ENCODE measurements at regions not wholly inside any gene's neighbourhood (a gene's known extent, or its start where the extent isn't known, plus 50 kb on each side); places are given as distances from the start of the nearest gene placed in this dataset.

DNA sequence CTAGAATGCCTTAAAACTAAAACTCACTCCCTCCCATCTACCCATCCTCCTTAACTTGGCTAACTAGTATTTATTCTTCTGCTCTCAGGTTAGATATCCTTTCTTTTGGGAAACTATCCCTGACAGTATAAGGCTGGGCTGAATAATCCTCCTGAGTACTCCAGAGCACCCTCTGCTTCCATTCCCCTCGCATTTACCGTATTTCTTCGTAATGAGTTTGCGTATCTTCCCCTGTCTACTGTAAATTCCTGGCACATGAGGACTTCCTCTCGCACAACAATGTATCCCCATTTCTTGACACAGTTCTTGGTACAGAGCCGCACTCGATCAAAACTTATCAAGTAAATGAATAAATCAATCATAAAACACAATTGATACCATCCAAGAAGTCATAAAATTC, 82.9 kb upstream of the AKAP13 start:
- H3K79me2 ChIP-seq (replicated peaks; ENCODE audit: insufficient read depth) = no peaks in the 10 kb centered on the region
- H2AFZ ChIP-seq = no peak overlapping the region
- peaks cover 11% of the 10 kb centered on the region for H3K27me3 Mint-ChIP-seq (ENCODE audit: insufficient read depth, low read depth, poor library complexity)
- no peak overlapping the region for H3K27ac ChIP-seq (ENCODE audit: low read depth)
- no peak overlapping the region for H3K27ac Mint-ChIP-seq
- no peak overlapping the region for H3K4me3 Mint-ChIP-seq
- H3K27me3 ChIP-seq (ENCODE audit: insufficient read depth) = no peaks in the 10 kb centered on the region
- DNase-seq (ENCODE audit: low spot score) = no peak
- no peaks in the 10 kb centered on the region for H3K36me3 Mint-ChIP-seq (ENCODE audit: low read depth)
- no peaks in the 10 kb centered on the region for H3K4me1 ChIP-seq (ENCODE audit: insufficient read depth)
- H3F3A ChIP-seq (replicated peaks; ENCODE audit: low read depth) = no peaks in the 10 kb centered on the region
- no peak for ATAC-seq
- TF ChIP-seq, protein P1, sequence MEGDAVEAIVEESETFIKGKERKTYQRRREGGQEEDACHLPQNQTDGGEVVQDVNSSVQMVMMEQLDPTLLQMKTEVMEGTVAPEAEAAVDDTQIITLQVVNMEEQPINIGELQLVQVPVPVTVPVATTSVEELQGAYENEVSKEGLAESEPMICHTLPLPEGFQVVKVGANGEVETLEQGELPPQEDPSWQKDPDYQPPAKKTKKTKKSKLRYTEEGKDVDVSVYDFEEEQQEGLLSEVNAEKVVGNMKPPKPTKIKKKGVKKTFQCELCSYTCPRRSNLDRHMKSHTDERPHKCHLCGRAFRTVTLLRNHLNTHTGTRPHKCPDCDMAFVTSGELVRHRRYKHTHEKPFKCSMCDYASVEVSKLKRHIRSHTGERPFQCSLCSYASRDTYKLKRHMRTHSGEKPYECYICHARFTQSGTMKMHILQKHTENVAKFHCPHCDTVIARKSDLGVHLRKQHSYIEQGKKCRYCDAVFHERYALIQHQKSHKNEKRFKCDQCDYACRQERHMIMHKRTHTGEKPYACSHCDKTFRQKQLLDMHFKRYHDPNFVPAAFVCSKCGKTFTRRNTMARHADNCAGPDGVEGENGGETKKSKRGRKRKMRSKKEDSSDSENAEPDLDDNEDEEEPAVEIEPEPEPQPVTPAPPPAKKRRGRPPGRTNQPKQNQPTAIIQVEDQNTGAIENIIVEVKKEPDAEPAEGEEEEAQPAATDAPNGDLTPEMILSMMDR (conservative IDR thresholded peaks at IDR 0.05; ENCODE audit: low read depth in 2 of 2) = no peak
- TF ChIP-seq CREB1 (CRISPR knock-in tag; IDR thresholded peaks at IDR 0.05; ENCODE audit: low read depth) (no peak), ZNF331 (CRISPR knock-in tag; IDR thresholded peaks at IDR 0.05; ENCODE audit: low read depth) (no peak), NANOG (IDR thresholded peaks at IDR 0.05; ENCODE audit: borderline replicate concordance) (no peak), EZH2phosphoT487 (IDR thresholded peaks at IDR 0.05; ENCODE audit: unreplicated experiment) (no peak), JUNB (IDR thresholded peaks at IDR 0.05; ENCODE audit: unreplicated experiment) (no peak), EZH2 (IDR thresholded peaks at IDR 0.05; ENCODE audit: low read depth, unreplicated experiment) (no peak), STAT1 (IDR thresholded peaks at IDR 0.05; ENCODE audit: unreplicated experiment) (no peak), ZNF114 (CRISPR knock-in tag; IDR thresholded peaks at IDR 0.05) (no peak), POLR2AphosphoS5 (IDR thresholded peaks at IDR 0.05; ENCODE audit: low read depth) (no peak)
- TF ChIP-seq, protein P2, sequence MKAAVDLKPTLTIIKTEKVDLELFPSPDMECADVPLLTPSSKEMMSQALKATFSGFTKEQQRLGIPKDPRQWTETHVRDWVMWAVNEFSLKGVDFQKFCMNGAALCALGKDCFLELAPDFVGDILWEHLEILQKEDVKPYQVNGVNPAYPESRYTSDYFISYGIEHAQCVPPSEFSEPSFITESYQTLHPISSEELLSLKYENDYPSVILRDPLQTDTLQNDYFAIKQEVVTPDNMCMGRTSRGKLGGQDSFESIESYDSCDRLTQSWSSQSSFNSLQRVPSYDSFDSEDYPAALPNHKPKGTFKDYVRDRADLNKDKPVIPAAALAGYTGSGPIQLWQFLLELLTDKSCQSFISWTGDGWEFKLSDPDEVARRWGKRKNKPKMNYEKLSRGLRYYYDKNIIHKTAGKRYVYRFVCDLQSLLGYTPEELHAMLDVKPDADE (IDR thresholded peaks at IDR 0.05) = no peak
- TF ChIP-seq, protein P3, sequence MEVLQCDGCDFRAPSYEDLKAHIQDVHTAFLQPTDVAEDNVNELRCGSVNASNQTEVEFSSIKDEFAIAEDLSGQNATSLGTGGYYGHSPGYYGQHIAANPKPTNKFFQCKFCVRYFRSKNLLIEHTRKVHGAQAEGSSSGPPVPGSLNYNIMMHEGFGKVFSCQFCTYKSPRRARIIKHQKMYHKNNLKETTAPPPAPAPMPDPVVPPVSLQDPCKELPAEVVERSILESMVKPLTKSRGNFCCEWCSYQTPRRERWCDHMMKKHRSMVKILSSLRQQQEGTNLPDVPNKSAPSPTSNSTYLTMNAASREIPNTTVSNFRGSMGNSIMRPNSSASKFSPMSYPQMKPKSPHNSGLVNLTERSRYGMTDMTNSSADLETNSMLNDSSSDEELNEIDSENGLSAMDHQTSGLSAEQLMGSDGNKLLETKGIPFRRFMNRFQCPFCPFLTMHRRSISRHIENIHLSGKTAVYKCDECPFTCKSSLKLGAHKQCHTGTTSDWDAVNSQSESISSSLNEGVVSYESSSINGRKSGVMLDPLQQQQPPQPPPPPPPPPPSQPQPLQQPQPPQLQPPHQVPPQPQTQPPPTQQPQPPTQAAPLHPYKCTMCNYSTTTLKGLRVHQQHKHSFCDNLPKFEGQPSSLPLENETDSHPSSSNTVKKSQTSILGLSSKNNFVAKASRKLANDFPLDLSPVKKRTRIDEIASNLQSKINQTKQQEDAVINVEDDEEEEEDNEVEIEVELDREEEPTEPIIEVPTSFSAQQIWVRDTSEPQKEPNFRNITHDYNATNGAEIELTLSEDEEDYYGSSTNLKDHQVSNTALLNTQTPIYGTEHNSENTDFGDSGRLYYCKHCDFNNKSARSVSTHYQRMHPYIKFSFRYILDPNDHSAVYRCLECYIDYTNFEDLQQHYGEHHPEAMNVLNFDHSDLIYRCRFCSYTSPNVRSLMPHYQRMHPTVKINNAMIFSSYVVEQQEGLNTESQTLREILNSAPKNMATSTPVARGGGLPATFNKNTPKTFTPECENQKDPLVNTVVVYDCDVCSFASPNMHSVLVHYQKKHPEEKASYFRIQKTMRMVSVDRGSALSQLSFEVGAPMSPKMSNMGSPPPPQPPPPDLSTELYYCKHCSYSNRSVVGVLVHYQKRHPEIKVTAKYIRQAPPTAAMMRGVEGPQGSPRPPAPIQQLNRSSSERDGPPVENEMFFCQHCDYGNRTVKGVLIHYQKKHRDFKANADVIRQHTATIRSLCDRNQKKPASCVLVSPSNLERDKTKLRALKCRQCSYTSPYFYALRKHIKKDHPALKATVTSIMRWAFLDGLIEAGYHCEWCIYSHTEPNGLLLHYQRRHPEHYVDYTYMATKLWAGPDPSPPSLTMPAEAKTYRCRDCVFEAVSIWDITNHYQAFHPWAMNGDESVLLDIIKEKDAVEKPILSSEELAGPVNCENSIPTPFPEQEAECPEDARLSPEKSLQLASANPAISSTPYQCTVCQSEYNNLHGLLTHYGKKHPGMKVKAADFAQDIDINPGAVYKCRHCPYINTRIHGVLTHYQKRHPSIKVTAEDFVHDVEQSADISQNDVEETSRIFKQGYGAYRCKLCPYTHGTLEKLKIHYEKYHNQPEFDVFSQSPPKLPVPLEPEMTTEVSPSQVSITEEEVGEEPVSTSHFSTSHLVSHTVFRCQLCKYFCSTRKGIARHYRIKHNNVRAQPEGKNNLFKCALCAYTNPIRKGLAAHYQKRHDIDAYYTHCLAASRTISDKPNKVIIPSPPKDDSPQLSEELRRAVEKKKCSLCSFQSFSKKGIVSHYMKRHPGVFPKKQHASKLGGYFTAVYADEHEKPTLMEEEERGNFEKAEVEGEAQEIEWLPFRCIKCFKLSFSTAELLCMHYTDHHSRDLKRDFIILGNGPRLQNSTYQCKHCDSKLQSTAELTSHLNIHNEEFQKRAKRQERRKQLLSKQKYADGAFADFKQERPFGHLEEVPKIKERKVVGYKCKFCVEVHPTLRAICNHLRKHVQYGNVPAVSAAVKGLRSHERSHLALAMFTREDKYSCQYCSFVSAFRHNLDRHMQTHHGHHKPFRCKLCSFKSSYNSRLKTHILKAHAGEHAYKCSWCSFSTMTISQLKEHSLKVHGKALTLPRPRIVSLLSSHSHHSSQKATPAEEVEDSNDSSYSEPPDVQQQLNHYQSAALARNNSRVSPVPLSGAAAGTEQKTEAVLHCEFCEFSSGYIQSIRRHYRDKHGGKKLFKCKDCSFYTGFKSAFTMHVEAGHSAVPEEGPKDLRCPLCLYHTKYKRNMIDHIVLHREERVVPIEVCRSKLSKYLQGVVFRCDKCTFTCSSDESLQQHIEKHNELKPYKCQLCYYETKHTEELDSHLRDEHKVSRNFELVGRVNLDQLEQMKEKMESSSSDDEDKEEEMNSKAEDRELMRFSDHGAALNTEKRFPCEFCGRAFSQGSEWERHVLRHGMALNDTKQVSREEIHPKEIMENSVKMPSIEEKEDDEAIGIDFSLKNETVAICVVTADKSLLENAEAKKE (CRISPR knock-in tag; IDR thresholded peaks at IDR 0.05) = no peak
- TF ChIP-seq, protein P4, sequence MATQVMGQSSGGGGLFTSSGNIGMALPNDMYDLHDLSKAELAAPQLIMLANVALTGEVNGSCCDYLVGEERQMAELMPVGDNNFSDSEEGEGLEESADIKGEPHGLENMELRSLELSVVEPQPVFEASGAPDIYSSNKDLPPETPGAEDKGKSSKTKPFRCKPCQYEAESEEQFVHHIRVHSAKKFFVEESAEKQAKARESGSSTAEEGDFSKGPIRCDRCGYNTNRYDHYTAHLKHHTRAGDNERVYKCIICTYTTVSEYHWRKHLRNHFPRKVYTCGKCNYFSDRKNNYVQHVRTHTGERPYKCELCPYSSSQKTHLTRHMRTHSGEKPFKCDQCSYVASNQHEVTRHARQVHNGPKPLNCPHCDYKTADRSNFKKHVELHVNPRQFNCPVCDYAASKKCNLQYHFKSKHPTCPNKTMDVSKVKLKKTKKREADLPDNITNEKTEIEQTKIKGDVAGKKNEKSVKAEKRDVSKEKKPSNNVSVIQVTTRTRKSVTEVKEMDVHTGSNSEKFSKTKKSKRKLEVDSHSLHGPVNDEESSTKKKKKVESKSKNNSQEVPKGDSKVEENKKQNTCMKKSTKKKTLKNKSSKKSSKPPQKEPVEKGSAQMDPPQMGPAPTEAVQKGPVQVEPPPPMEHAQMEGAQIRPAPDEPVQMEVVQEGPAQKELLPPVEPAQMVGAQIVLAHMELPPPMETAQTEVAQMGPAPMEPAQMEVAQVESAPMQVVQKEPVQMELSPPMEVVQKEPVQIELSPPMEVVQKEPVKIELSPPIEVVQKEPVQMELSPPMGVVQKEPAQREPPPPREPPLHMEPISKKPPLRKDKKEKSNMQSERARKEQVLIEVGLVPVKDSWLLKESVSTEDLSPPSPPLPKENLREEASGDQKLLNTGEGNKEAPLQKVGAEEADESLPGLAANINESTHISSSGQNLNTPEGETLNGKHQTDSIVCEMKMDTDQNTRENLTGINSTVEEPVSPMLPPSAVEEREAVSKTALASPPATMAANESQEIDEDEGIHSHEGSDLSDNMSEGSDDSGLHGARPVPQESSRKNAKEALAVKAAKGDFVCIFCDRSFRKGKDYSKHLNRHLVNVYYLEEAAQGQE (IDR thresholded peaks at IDR 0.05; ENCODE audit: unreplicated experiment) = no peak
- H3K9me3 Mint-ChIP-seq = no peaks in the 10 kb centered on the region
- no peaks in the 10 kb centered on the region; the same call in 1 of the 2 replicates for H4K20me1 ChIP-seq (replicated peaks; ENCODE audit: insufficient read depth)
- H3K4me3 ChIP-seq = no peak overlapping the region
- peaks cover 7% of the 10 kb centered on the region; the same call in 2 of the 3 replicates for H3K4me1 Mint-ChIP-seq
- H3K9me2 ChIP-seq (ENCODE audit: insufficient read depth) = no peaks in the 10 kb centered on the region
- no peaks in the 10 kb centered on the region for H3K36me3 ChIP-seq (ENCODE audit: insufficient read depth)
- H3K4me2 ChIP-seq = no peak overlapping the region
